ENCODE measurements at regions not wholly inside any gene's neighbourhood (a gene's known extent, or its start where the extent isn't known, plus 50 kb on each side); places are given as distances from the start of the nearest gene placed in this dataset.

- TF ChIP-seq, protein P1, sequence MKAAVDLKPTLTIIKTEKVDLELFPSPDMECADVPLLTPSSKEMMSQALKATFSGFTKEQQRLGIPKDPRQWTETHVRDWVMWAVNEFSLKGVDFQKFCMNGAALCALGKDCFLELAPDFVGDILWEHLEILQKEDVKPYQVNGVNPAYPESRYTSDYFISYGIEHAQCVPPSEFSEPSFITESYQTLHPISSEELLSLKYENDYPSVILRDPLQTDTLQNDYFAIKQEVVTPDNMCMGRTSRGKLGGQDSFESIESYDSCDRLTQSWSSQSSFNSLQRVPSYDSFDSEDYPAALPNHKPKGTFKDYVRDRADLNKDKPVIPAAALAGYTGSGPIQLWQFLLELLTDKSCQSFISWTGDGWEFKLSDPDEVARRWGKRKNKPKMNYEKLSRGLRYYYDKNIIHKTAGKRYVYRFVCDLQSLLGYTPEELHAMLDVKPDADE (IDR thresholded peaks at IDR 0.05), result no peak
- no peak for TF ChIP-seq ZNF114 (CRISPR knock-in tag; IDR thresholded peaks at IDR 0.05)
Measured at GRCh38 chr20:40192081-40192480, 497.0 kb downstream of the MAFB start (continued).

GRCh38 chr20:40191573-40191972, 497.5 kb downstream of the MAFB start:
- no peaks in the 10 kb centered on the region for H3K36me3 ChIP-seq (ENCODE audit: insufficient read depth)
- no peaks in the 10 kb centered on the region for H3K27me3 ChIP-seq (ENCODE audit: insufficient read depth)
- no peak overlapping the region for H3K4me3 ChIP-seq
- H3K4me1 Mint-ChIP-seq, result no peaks in the 10 kb centered on the region; the same call in 2 of the 3 replicates
- H2AFZ ChIP-seq, result no peak overlapping the region
- H3K4me2 ChIP-seq, result no peak overlapping the region
- no peaks in the 10 kb centered on the region for H3F3A ChIP-seq (replicated peaks; ENCODE audit: low read depth)
- no peak overlapping the region for H3K27ac ChIP-seq (ENCODE audit: low read depth)
- no peaks in the 10 kb centered on the region for H3K9me3 Mint-ChIP-seq
- no peaks in the 10 kb centered on the region for H3K9me2 ChIP-seq (ENCODE audit: insufficient read depth)
- H3K36me3 Mint-ChIP-seq (ENCODE audit: low read depth), result no peaks in the 10 kb centered on the region
- ATAC-seq (no peak), DNase-seq (ENCODE audit: low spot score) (no peak)
- no peaks in the 10 kb centered on the region for H3K4me1 ChIP-seq (ENCODE audit: insufficient read depth)
- H4K20me1 ChIP-seq (replicated peaks; ENCODE audit: insufficient read depth), result no peaks in the 10 kb centered on the region
- H3K4me3 Mint-ChIP-seq, result no peak overlapping the region
- H3K79me2 ChIP-seq (replicated peaks; ENCODE audit: insufficient read depth), result no peaks in the 10 kb centered on the region
- no peak overlapping the region for H3K27ac Mint-ChIP-seq
- no peaks in the 10 kb centered on the region for H3K27me3 Mint-ChIP-seq (ENCODE audit: insufficient read depth, low read depth, poor library complexity)
- TF ChIP-seq EZH2 (IDR thresholded peaks at IDR 0.05; ENCODE audit: low read depth, unreplicated experiment), result no peak
- no peak for TF ChIP-seq EZH2phosphoT487 (IDR thresholded peaks at IDR 0.05; ENCODE audit: unreplicated experiment)
- TF ChIP-seq, protein P2, sequence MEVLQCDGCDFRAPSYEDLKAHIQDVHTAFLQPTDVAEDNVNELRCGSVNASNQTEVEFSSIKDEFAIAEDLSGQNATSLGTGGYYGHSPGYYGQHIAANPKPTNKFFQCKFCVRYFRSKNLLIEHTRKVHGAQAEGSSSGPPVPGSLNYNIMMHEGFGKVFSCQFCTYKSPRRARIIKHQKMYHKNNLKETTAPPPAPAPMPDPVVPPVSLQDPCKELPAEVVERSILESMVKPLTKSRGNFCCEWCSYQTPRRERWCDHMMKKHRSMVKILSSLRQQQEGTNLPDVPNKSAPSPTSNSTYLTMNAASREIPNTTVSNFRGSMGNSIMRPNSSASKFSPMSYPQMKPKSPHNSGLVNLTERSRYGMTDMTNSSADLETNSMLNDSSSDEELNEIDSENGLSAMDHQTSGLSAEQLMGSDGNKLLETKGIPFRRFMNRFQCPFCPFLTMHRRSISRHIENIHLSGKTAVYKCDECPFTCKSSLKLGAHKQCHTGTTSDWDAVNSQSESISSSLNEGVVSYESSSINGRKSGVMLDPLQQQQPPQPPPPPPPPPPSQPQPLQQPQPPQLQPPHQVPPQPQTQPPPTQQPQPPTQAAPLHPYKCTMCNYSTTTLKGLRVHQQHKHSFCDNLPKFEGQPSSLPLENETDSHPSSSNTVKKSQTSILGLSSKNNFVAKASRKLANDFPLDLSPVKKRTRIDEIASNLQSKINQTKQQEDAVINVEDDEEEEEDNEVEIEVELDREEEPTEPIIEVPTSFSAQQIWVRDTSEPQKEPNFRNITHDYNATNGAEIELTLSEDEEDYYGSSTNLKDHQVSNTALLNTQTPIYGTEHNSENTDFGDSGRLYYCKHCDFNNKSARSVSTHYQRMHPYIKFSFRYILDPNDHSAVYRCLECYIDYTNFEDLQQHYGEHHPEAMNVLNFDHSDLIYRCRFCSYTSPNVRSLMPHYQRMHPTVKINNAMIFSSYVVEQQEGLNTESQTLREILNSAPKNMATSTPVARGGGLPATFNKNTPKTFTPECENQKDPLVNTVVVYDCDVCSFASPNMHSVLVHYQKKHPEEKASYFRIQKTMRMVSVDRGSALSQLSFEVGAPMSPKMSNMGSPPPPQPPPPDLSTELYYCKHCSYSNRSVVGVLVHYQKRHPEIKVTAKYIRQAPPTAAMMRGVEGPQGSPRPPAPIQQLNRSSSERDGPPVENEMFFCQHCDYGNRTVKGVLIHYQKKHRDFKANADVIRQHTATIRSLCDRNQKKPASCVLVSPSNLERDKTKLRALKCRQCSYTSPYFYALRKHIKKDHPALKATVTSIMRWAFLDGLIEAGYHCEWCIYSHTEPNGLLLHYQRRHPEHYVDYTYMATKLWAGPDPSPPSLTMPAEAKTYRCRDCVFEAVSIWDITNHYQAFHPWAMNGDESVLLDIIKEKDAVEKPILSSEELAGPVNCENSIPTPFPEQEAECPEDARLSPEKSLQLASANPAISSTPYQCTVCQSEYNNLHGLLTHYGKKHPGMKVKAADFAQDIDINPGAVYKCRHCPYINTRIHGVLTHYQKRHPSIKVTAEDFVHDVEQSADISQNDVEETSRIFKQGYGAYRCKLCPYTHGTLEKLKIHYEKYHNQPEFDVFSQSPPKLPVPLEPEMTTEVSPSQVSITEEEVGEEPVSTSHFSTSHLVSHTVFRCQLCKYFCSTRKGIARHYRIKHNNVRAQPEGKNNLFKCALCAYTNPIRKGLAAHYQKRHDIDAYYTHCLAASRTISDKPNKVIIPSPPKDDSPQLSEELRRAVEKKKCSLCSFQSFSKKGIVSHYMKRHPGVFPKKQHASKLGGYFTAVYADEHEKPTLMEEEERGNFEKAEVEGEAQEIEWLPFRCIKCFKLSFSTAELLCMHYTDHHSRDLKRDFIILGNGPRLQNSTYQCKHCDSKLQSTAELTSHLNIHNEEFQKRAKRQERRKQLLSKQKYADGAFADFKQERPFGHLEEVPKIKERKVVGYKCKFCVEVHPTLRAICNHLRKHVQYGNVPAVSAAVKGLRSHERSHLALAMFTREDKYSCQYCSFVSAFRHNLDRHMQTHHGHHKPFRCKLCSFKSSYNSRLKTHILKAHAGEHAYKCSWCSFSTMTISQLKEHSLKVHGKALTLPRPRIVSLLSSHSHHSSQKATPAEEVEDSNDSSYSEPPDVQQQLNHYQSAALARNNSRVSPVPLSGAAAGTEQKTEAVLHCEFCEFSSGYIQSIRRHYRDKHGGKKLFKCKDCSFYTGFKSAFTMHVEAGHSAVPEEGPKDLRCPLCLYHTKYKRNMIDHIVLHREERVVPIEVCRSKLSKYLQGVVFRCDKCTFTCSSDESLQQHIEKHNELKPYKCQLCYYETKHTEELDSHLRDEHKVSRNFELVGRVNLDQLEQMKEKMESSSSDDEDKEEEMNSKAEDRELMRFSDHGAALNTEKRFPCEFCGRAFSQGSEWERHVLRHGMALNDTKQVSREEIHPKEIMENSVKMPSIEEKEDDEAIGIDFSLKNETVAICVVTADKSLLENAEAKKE (CRISPR knock-in tag; IDR thresholded peaks at IDR 0.05), result no peak
- TF ChIP-seq, protein P3, sequence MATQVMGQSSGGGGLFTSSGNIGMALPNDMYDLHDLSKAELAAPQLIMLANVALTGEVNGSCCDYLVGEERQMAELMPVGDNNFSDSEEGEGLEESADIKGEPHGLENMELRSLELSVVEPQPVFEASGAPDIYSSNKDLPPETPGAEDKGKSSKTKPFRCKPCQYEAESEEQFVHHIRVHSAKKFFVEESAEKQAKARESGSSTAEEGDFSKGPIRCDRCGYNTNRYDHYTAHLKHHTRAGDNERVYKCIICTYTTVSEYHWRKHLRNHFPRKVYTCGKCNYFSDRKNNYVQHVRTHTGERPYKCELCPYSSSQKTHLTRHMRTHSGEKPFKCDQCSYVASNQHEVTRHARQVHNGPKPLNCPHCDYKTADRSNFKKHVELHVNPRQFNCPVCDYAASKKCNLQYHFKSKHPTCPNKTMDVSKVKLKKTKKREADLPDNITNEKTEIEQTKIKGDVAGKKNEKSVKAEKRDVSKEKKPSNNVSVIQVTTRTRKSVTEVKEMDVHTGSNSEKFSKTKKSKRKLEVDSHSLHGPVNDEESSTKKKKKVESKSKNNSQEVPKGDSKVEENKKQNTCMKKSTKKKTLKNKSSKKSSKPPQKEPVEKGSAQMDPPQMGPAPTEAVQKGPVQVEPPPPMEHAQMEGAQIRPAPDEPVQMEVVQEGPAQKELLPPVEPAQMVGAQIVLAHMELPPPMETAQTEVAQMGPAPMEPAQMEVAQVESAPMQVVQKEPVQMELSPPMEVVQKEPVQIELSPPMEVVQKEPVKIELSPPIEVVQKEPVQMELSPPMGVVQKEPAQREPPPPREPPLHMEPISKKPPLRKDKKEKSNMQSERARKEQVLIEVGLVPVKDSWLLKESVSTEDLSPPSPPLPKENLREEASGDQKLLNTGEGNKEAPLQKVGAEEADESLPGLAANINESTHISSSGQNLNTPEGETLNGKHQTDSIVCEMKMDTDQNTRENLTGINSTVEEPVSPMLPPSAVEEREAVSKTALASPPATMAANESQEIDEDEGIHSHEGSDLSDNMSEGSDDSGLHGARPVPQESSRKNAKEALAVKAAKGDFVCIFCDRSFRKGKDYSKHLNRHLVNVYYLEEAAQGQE (IDR thresholded peaks at IDR 0.05; ENCODE audit: unreplicated experiment), result no peak
- no peak for TF ChIP-seq CREB1 (CRISPR knock-in tag; IDR thresholded peaks at IDR 0.05; ENCODE audit: low read depth)
- TF ChIP-seq JUNB (IDR thresholded peaks at IDR 0.05; ENCODE audit: unreplicated experiment), result no peak
- no peak for TF ChIP-seq ZNF114 (CRISPR knock-in tag; IDR thresholded peaks at IDR 0.05)
- TF ChIP-seq ZNF331 (CRISPR knock-in tag; IDR thresholded peaks at IDR 0.05; ENCODE audit: low read depth), result no peak
- TF ChIP-seq, protein P1 (IDR thresholded peaks at IDR 0.05), result no peak
- TF ChIP-seq CTCF (conservative IDR thresholded peaks at IDR 0.05; ENCODE audit: low read depth in 2 of 2), result no peak
- no peak for TF ChIP-seq POLR2AphosphoS5 (IDR thresholded peaks at IDR 0.05; ENCODE audit: low read depth)
- TF ChIP-seq NANOG (IDR thresholded peaks at IDR 0.05; ENCODE audit: borderline replicate concordance), result no peak
